Activated naive CD4-positive, alpha-beta T cell treated with anti-CD3 and anti-CD28 coated beads, Interleukin-2, amount 10 ng/mL, durations not matched to agents 7 days and 5 days (primary cell): ENCODE measurements at regions not wholly inside any gene's neighbourhood (a gene's known extent, or its start where the extent isn't known, plus 50 kb on each side); places are given as distances from the start of the nearest gene placed in this dataset.

Source experiments
- CTCF ChIA-PET: fragments of 350-600 bp; sonication (Branson Sonifier 250); formaldehyde crosslinking; loops from one replicate; lab custom pipeline; 2021; ENCODE audit warnings: antibody characterized with exemption; lab: Charles Lee
- DNase-seq: peaks from one replicate; pipeline ENCODE4 v3.0.0-alpha.2; 2020
- H3K27ac Mint-ChIP-seq: one replicate; pipeline ENCODE4 v1.8.0; 2021; ENCODE audit warnings: mild to moderate bottlenecking, moderate library complexity, mixed read lengths
- H3K27me3 Mint-ChIP-seq: one replicate; pipeline ENCODE4 v1.8.0; 2021; ENCODE audit warnings: mild to moderate bottlenecking, mixed read lengths
- H3K36me3 Mint-ChIP-seq: one replicate; pipeline ENCODE4 v1.8.0; 2021; ENCODE audit warnings: mixed read lengths
- H3K4me1 Mint-ChIP-seq: one replicate; pipeline ENCODE4 v1.8.0; 2021; ENCODE audit warnings: mixed read lengths
- H3K4me3 Mint-ChIP-seq: one replicate; pipeline ENCODE4 v1.8.0; 2021; ENCODE audit warnings: mild to moderate bottlenecking, moderate library complexity, mixed read lengths
- H3K9me3 Mint-ChIP-seq: one replicate; pipeline ENCODE4 v1.8.0; 2021; ENCODE audit warnings: mixed read lengths

- H3K9me3 Mint-ChIP-seq: peaks cover 7% of the 10 kb centered on the region
- CTCF ChIA-PET: no interaction called here
- no peaks in the 10 kb centered on the region for H3K36me3 Mint-ChIP-seq
- H3K4me1 Mint-ChIP-seq: no peaks in the 10 kb centered on the region
- no peak overlapping the region for H3K4me3 Mint-ChIP-seq
- no peaks in the 10 kb centered on the region for H3K27me3 Mint-ChIP-seq
- DNase-seq: no peak
- H3K27ac Mint-ChIP-seq: no peak overlapping the region
These were observed 837.5 kb upstream of the LRRC4C start for GRCh38 chr11:42296910-42297309.

- no peak for DNase-seq
- H3K4me1 Mint-ChIP-seq: no peaks in the 10 kb centered on the region
- CTCF ChIA-PET: no interaction called here
- no peaks in the 10 kb centered on the region for H3K27me3 Mint-ChIP-seq
- H3K4me3 Mint-ChIP-seq: no peak overlapping the region
- H3K36me3 Mint-ChIP-seq: no peaks in the 10 kb centered on the region
- H3K9me3 Mint-ChIP-seq: peaks cover 7% of the 10 kb centered on the region
- no peak overlapping the region for H3K27ac Mint-ChIP-seq
These were observed 840.3 kb upstream of the LRRC4C start for GRCh38 chr11:42299780-42300179.

GRCh38 chr11:42301777-42302176 lies 842.3 kb upstream of the LRRC4C start:
- Mint-ChIP-seq H3K9me3 (peaks cover 9% of the 10 kb centered on the region), H3K4me3 (no peak overlapping the region), H3K4me1 (no peaks in the 10 kb centered on the region), H3K27ac (no peak overlapping the region), H3K27me3 (no peaks in the 10 kb centered on the region), H3K36me3 (no peaks in the 10 kb centered on the region)
- DNase-seq: no peak
- CTCF ChIA-PET: no interaction called here

DNA sequence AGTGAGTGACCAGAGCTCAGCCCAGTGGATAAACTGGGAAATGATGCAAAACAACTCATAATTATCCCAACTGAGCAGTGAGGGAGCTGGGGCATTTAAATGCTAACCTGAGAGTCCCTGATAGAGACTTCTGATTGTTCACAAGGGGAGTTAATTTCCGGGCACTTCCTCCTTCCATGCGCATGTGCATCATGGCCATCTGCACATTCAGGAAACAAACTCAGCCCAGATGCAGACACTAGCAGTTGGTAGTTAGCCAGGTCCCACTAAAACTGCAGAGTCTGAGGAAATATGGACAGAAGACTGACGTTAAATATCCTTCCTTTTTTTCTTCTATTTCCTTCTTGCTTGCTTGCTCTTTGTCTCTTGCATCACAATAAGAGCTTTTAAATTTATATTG lies 852.1 kb upstream of the LRRC4C start:
- peaks cover 14% of the 10 kb centered on the region for H3K9me3 Mint-ChIP-seq
- no peaks in the 10 kb centered on the region for H3K27me3 Mint-ChIP-seq
- no peaks in the 10 kb centered on the region for H3K36me3 Mint-ChIP-seq
- no peaks in the 10 kb centered on the region for H3K4me1 Mint-ChIP-seq
- CTCF ChIA-PET: no interaction called here
- DNase-seq: no peak
- no peak overlapping the region for H3K4me3 Mint-ChIP-seq
- H3K27ac Mint-ChIP-seq: no peak overlapping the region

GRCh38 chr11:42311944-42312343 lies 852.5 kb upstream of the LRRC4C start:
- Mint-ChIP-seq H3K36me3 (no peaks in the 10 kb centered on the region), H3K27me3 (no peaks in the 10 kb centered on the region)

GRCh38 chr11:42315267-42315666 lies 855.8 kb upstream of the LRRC4C start:
- CTCF ChIA-PET: no interaction called here
- DNase-seq: no peak
- Mint-ChIP-seq H3K27me3 (no peaks in the 10 kb centered on the region), H3K4me1 (no peaks in the 10 kb centered on the region), H3K27ac (no peak overlapping the region), H3K9me3 (peaks cover 8% of the 10 kb centered on the region), H3K36me3 (no peaks in the 10 kb centered on the region), H3K4me3 (no peak overlapping the region)

More at GRCh38 chr11:42311944-42312343, 852.5 kb upstream of the LRRC4C start:
- no peak for DNase-seq
- Mint-ChIP-seq H3K4me1 (no peaks in the 10 kb centered on the region), H3K27ac (no peak overlapping the region), H3K4me3 (no peak overlapping the region), H3K9me3 (peaks cover 14% of the 10 kb centered on the region)
- CTCF ChIA-PET: no interaction called here

DNA sequence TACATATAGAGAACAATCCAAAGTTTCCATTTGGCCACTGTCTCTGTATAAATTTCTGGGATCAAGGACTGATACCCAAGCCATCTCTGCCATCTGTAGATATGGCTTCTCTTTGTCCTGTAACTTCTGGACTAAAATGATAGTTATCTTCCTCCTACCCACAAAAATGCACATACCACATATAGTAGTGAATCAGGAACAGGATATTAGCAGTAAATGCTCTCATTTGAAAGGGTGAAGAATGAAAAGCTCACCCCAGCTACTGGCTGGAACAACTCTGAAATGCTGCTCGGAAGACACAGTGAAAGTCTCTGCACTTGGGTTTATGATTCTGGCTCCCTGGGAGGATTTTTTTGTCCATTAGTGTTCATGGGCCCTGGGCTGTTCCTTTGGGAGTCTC lies 856.4 kb upstream of the LRRC4C start:
- H3K36me3 Mint-ChIP-seq: no peaks in the 10 kb centered on the region
- H3K27ac Mint-ChIP-seq: no peak overlapping the region
- H3K27me3 Mint-ChIP-seq: no peaks in the 10 kb centered on the region
- CTCF ChIA-PET: no interaction called here
- H3K9me3 Mint-ChIP-seq: peaks cover 7% of the 10 kb centered on the region
- DNase-seq: no peak
- H3K4me1 Mint-ChIP-seq: no peaks in the 10 kb centered on the region
- H3K4me3 Mint-ChIP-seq: no peak overlapping the region

DNA sequence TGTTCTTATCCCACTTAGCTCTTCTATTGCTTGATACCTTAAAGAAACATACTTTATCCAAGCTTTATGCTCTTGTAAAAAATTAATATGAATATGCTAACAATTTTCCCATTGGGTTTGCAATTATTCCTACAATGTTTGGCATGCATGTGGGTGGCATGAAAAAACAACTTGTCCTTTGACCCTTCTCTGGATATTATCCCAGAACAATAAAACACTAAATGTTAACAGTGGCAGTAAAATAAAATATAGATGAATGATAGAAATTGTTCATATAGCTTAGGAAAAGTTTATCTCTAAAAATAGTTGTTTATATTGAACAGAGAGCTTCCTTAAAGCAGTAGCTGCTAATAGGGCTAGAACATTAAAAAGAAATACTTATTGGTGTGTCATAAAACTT lies 860.5 kb upstream of the LRRC4C start:
- Mint-ChIP-seq H3K36me3 (no peaks in the 10 kb centered on the region), H3K27ac (no peak overlapping the region), H3K9me3 (peaks cover 5% of the 10 kb centered on the region), H3K27me3 (no peaks in the 10 kb centered on the region), H3K4me1 (no peaks in the 10 kb centered on the region), H3K4me3 (no peak overlapping the region)
- CTCF ChIA-PET: no interaction called here
- DNase-seq: no peak

DNA sequence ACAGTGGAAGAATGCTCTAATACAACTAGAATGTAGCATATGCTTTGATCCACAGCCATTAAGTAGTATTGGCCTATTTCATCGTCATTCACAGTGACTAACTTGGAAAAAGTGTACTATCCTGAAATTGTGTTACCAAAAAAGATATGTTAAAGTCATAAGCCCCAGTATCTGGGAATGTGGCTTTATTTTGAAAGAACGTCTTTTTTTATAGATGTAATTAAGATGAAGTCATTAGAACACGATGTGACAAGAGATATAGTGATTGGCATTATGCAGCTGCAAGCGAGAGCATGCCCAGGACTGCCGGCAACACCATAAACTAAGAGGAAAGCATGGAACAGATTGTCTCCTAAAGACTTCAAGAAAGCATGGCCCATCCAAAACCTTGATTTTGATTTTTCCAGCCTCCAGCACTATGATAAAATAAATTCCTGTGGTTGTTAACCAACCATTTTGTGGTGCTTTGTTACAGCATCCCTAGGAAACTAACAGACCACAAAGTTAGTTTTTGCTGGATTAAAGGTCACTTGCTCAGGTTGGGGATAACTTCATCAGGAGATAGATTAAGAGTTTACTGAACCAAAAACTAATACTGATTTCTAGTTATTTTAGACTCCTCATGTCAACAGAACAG lies 870.6 kb upstream of the LRRC4C start:
- Mint-ChIP-seq H3K4me3 (no peak overlapping the region), H3K4me1 (no peaks in the 10 kb centered on the region), H3K36me3 (no peaks in the 10 kb centered on the region), H3K27ac (no peak overlapping the region), H3K9me3 (peaks cover 14% of the 10 kb centered on the region), H3K27me3 (no peaks in the 10 kb centered on the region)
- CTCF ChIA-PET: no interaction called here
- no peak for DNase-seq

GRCh38 chr11:42337786-42338455 lies 878.5 kb upstream of the LRRC4C start:
- DNase-seq: no peak
- no peaks in the 10 kb centered on the region for H3K4me1 Mint-ChIP-seq
- no peak overlapping the region for H3K27ac Mint-ChIP-seq
- no peaks in the 10 kb centered on the region for H3K27me3 Mint-ChIP-seq
- no peak overlapping the region for H3K4me3 Mint-ChIP-seq
- no peaks in the 10 kb centered on the region for H3K36me3 Mint-ChIP-seq
- CTCF ChIA-PET: no interaction called here
- peaks cover 15% of the 10 kb centered on the region for H3K9me3 Mint-ChIP-seq

DNA sequence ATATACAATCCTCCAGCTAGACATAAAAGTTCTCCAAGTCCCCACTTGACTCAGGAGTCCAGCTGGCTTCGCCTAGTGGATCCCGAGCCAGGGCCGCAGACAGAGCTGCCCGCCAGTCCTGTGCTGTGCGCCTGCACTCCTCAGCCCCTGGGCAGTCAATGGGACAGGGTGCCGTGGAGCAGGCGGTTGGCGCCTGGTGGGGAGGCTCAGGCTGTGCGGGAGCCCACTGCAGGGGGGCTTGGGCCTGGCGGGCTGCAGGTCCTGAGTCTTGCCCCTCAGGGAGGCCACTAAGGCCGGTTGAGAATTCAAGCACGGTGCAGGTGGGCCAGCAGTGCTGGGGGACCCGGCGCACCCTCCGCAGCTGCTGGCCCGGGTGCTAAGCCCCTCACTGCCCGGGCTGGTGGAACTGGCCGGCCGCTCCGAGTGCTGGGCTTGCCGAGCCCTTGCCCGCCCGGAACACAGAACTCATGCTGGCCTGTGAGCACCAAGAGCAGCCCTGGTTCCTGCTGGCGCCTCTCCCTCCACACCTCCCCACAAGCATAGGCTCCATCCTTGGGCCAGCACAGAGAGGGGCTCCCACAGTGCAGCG lies 884.8 kb upstream of the LRRC4C start:
- no peaks in the 10 kb centered on the region for H3K27me3 Mint-ChIP-seq
- CTCF ChIA-PET: no interaction called here
- H3K36me3 Mint-ChIP-seq: no peaks in the 10 kb centered on the region
- no peak overlapping the region for H3K27ac Mint-ChIP-seq
- no peaks in the 10 kb centered on the region for H3K4me1 Mint-ChIP-seq
- H3K4me3 Mint-ChIP-seq: no peak overlapping the region
- peaks cover 5% of the 10 kb centered on the region for H3K9me3 Mint-ChIP-seq
- no peak for DNase-seq

DNA sequence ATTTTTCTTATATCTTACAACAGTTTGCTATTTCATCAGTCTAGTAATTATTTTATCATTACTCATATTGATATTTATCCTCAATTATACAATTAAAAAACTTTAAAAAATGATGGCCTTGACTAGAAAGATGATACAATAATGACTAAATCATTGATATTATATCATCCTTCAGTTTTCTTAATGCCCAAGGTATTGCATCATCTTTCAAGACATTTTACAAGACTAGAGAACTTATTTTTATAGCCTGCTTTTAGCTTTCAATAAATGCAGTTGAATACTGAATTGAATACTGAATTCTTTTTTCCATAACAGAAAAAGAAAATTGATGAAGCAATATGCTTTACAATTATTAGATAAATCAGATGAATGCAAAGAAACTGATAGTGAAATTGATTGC lies 886.5 kb upstream of the LRRC4C start:
- Mint-ChIP-seq H3K27ac (no peak overlapping the region), H3K27me3 (no peaks in the 10 kb centered on the region), H3K4me1 (no peaks in the 10 kb centered on the region), H3K36me3 (no peaks in the 10 kb centered on the region), H3K9me3 (peaks cover 10% of the 10 kb centered on the region), H3K4me3 (no peak overlapping the region)
- CTCF ChIA-PET: no interaction called here
- DNase-seq: no peak

DNA sequence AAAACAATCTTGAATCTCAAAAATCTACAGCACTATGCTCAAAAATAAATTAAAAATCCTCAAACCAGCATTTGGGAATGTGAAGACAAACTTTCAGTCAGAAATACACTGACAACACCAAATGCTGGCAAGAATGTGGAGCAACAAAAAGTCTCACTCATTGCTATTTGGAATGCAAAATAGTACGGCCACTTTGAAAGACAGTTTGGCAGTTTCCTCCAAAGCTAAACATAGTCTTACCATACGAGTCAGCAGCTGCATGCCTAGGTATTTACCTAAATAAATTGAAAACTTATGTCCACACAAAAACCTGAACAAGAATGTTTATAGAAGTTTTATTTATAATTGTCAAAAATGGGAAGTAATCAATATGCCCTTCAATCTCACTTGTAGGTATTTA lies 904.2 kb upstream of the LRRC4C start:
- no peaks in the 10 kb centered on the region for H3K4me1 Mint-ChIP-seq
- no peak for DNase-seq
- H3K9me3 Mint-ChIP-seq: peaks cover 18% of the 10 kb centered on the region
- H3K36me3 Mint-ChIP-seq: no peaks in the 10 kb centered on the region
- H3K27ac Mint-ChIP-seq: no peak overlapping the region
- CTCF ChIA-PET: no interaction called here
- H3K27me3 Mint-ChIP-seq: no peaks in the 10 kb centered on the region
- no peak overlapping the region for H3K4me3 Mint-ChIP-seq

DNA sequence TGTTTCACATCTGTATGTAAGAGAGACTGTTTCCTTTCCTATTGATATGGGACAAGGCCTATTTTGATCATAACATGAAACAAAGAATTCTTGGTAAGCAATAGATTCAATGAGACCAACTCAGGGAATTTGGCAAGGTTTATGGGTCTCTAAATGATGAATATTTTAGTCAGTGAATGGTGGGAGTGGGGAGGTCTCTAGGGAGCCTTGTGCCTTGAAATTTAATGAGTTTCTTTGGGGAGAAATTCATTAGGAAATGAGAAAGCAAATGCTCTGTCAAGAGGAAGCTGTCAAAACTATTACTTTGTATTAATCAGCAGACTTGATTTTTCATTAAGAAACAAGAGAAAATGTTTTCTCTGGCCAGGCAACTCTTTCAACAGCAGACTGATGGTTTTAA lies 921.7 kb upstream of the API5 start:
- H3K36me3 Mint-ChIP-seq: no peaks in the 10 kb centered on the region
- CTCF ChIA-PET: no interaction called here
- peaks cover 34% of the 10 kb centered on the region for H3K9me3 Mint-ChIP-seq
- H3K4me1 Mint-ChIP-seq: no peaks in the 10 kb centered on the region
- DNase-seq: no peak
- H3K27ac Mint-ChIP-seq: no peak overlapping the region
- no peaks in the 10 kb centered on the region for H3K27me3 Mint-ChIP-seq
- no peak overlapping the region for H3K4me3 Mint-ChIP-seq

- no peaks in the 10 kb centered on the region for H3K27me3 Mint-ChIP-seq
- H3K9me3 Mint-ChIP-seq: peaks cover 12% of the 10 kb centered on the region
- H3K4me1 Mint-ChIP-seq: no peaks in the 10 kb centered on the region
- no peak overlapping the region for H3K27ac Mint-ChIP-seq
- CTCF ChIA-PET: no interaction called here
- no peaks in the 10 kb centered on the region for H3K36me3 Mint-ChIP-seq
- DNase-seq: no peak
- no peak overlapping the region for H3K4me3 Mint-ChIP-seq
These were observed 914.3 kb upstream of the API5 start for GRCh38 chr11:42397483-42397882.
